ENCODE measurements at regions not wholly inside any gene's neighbourhood (a gene's known extent, or its start where the extent isn't known, plus 50 kb on each side); places are given as distances from the start of the nearest gene placed in this dataset.
A peak's percentile ranks its signal among the peaks of the same experiment; 100 is the strongest.

DNA sequence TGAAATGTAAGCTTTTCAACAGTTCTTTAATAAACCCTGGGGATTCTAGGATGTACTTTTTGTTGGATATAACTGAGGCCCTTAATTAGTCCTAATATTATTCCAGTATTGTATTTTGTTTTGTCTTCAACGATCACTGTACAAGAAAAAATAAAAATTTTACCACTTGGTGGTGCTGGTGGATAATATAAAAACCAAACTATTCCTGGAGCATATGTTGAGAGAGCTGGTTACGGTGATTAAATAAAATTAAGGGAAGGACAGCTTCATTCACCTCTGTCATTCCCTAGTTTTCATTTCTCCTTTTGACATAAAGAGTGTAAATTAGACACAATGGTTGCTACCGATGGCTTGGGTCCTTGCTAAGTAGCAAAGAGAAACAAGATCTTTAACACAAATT lies 598.6 kb upstream of the PCDH20 start:
- CTCF ChIA-PET, result interaction anchor here (1.2 to 2.1 kb wide), 2 partner anchors 11 to 22 kb away, joined by 3 to 4 read pairs; no protein-coding TSS in a partner anchor
- Histone ChIP-seq H3K4me1 (ENCODE audit: control insufficient read depth, extremely low read depth, insufficient read depth, low read length) (no peaks in the 10 kb centered on the region), H3K4me3 (replicated peaks in 1 of 3; ENCODE audit: insufficient read depth in 1 of 3, low read depth in 1 of 3, low read length in 3 of 3) (no peak overlapping the region), H2AFZ (ENCODE audit: low read depth, low read length) (no peak overlapping the region), H3K36me3 (ENCODE audit: control insufficient read depth in 2 of 2, extremely low read depth in 1 of 2, insufficient read depth in 2 of 2, low read length in 2 of 2) (no peaks in the 10 kb centered on the region), H3K27ac (ENCODE audit: insufficient read depth, low read depth, low read length) (no peak overlapping the region), H4K20me1 (replicated peaks; ENCODE audit: control insufficient read depth, extremely low read depth, insufficient read depth, low read length) (no peaks in the 10 kb centered on the region), H3K9me1 (replicated peaks; ENCODE audit: control insufficient read depth, extremely low read depth, insufficient read depth, low read length) (no peaks in the 10 kb centered on the region), H3K27me3 (ENCODE audit: control insufficient read depth in 2 of 2, insufficient read depth in 2 of 2, low read length in 2 of 2) (no peaks in the 10 kb centered on the region), H3K79me2 (ENCODE audit: control insufficient read depth, insufficient read depth, low read length) (no peaks in the 10 kb centered on the region), H3K4me2 (ENCODE audit: insufficient read depth, low read length) (no peak overlapping the region), H3K9me3 (replicated peaks; ENCODE audit: control insufficient read depth, insufficient read depth, low read length) (no peaks in the 10 kb centered on the region), H3K9ac (replicated peaks; ENCODE audit: extremely low read depth, insufficient read depth, low read length) (no peak overlapping the region)
- BruUV-seq (replicated peaks), result no TSS peak
- POLR2A ChIA-PET, result no interaction called here
- intact Hi-C loops (cut with micrococcal nuclease), result loop anchor here (10.0 kb wide), 1 partner anchor 341 kb away; no protein-coding TSS in a partner anchor
- DNase-seq (ENCODE audit: low read depth, low spot score) (peak; percentile 11), FAIRE-seq (no peak)
- dilution Hi-C loops (cut with MboI; ENCODE audit: extremely low pct_ligation_motif_present, low sequenced_read_pairs), result no loop called here
- TF ChIP-seq GATA2 (IDR thresholded peaks at IDR 0.05; ENCODE audit: insufficient read depth, insufficient read length, low read depth, low read length) (no peak), MYC (IDR thresholded peaks at IDR 0.05; ENCODE audit: low read depth, low read length) (no peak), JUN (IDR thresholded peaks at IDR 0.05; ENCODE audit: borderline replicate concordance, insufficient read depth, insufficient read length, low read depth) (no peak), POLR2A (IDR thresholded peaks at IDR 0.05; ENCODE audit: low read depth, low read length) (no peak), FOS (IDR thresholded peaks at IDR 0.05; ENCODE audit: borderline replicate concordance, insufficient read depth, low read length) (no peak), POLR2AphosphoS5 (IDR thresholded peaks at IDR 0.05; ENCODE audit: insufficient read depth, low read depth, low read length) (no peak), EZH2 (IDR thresholded peaks at IDR 0.05; ENCODE audit: borderline replicate concordance, low read depth, low read length, severe bottlenecking) (no peak)
- TF ChIP-seq, protein P1, sequence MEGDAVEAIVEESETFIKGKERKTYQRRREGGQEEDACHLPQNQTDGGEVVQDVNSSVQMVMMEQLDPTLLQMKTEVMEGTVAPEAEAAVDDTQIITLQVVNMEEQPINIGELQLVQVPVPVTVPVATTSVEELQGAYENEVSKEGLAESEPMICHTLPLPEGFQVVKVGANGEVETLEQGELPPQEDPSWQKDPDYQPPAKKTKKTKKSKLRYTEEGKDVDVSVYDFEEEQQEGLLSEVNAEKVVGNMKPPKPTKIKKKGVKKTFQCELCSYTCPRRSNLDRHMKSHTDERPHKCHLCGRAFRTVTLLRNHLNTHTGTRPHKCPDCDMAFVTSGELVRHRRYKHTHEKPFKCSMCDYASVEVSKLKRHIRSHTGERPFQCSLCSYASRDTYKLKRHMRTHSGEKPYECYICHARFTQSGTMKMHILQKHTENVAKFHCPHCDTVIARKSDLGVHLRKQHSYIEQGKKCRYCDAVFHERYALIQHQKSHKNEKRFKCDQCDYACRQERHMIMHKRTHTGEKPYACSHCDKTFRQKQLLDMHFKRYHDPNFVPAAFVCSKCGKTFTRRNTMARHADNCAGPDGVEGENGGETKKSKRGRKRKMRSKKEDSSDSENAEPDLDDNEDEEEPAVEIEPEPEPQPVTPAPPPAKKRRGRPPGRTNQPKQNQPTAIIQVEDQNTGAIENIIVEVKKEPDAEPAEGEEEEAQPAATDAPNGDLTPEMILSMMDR (IDR thresholded peaks at IDR 0.05; ENCODE audit: extremely low read depth in 1 of 2, insufficient read depth in 1 of 2, low read depth in 1 of 2, low read length in 2 of 2), result no peak
- TF ChIP-seq, protein P2, sequence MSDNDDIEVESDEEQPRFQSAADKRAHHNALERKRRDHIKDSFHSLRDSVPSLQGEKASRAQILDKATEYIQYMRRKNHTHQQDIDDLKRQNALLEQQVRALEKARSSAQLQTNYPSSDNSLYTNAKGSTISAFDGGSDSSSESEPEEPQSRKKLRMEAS (IDR thresholded peaks at IDR 0.05; ENCODE audit: insufficient read depth, insufficient read length), result no peak

Data from endothelial cell of umbilical vein (primary cell).